Activated gamma-delta T cell (primary cell): ENCODE measurements at regions not wholly inside any gene's neighbourhood (a gene's known extent, or its start where the extent isn't known, plus 50 kb on each side); places are given as distances from the start of the nearest gene placed in this dataset.

Experiments
- DNase-seq: peaks from one replicate; lab custom pipeline; 2025; lab: John Stamatoyannopoulos, UW

- no peak for DNase-seq
Measured at GRCh38 chr6:25038300-25038699, 102.5 kb upstream of the RIPOR2 start.

GRCh38 chr6:25038999-25039398 lies 103.2 kb upstream of the RIPOR2 start:
- DNase-seq = no peak

DNA sequence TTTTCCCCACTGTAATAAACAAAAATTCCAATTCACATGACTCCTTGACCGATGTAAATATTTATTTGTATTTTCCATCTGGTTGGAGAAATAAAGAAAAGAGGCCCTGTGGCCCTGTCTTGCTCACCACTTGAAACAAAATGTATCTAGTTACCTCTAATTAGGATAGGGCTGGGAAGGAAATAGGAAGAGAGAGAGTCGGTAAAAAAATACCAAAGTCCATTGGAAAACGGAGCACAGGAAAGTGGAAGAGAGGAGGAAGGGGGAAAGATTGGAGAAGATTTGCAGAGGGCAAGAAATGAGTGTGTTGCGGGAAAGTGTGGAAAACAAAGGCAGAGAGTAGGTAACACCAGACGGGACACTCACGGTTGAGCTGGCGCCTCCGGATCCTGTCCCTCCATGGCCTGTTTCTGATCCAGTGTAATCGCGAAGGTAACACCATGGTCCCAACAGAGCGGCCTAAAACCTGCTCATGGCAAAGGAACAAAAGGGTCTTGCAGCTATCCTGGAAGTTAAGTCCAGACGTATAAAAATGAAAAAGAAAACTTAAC lies 105.8 kb upstream of the RIPOR2 start:
- DNase-seq = no peak

GRCh38 chr6:25042036-25042521 lies 106.3 kb upstream of the RIPOR2 start:
- peak; percentile 26 for DNase-seq

GRCh38 chr6:25042536-25042935 lies 106.8 kb upstream of the RIPOR2 start:
- no peak for DNase-seq

DNA sequence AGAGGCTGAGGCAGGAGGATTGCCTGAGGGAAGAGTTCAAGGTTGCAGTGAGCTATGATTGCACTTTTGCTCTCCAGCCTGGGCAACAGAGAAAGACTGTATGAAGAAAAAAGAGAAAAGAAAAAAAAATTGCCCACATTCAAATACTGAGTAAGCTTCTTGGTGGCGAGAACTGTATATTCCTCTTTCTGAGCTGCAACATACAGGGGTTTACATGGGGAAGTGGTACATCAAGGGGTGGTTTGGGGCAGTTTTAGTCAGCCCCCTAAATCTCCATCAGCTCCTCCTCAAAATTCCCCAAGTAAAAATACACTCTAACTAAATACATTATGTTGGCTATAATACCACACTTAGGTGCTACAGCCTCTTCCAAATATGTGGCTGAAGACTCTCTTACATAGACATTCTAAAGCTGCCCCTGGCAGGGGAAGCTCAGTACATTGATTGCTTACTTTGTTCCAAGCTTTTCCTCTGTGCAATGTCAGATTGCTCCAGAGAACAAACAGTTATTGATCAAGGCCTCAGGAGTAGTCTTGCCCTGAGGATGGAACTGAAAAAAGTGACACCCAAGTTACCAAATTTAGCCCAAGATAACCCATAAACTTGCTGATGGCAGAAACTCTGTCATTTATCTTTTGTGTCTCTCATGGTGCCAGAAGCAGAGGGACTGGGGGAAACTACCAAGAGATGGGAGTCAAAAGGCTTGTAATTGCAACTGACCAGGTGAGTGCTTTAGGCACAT lies 107.4 kb upstream of the RIPOR2 start:
- no peak for DNase-seq

DNA sequence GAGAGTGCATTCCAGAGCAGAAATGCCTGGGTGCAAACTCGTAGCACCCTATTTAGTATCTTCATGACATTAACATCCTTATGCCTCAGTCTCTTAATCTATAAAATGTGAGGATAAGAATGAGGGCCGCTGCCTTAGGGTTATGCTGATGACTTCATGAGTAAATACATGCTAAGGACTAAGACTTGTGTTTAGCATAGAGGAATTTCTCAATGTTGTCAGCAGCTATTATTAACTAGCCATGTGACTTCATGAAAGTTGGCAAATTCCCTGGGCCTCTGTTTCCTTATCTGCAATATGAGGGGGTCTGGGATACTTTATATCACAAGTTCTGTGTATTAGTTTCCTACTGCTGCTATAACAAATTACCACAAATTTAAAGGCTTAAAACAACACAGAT lies 108.1 kb upstream of the RIPOR2 start:
- no peak for DNase-seq

GRCh38 chr6:25046942-25047341 lies 111.2 kb upstream of the RIPOR2 start:
- DNase-seq = no peak

DNA sequence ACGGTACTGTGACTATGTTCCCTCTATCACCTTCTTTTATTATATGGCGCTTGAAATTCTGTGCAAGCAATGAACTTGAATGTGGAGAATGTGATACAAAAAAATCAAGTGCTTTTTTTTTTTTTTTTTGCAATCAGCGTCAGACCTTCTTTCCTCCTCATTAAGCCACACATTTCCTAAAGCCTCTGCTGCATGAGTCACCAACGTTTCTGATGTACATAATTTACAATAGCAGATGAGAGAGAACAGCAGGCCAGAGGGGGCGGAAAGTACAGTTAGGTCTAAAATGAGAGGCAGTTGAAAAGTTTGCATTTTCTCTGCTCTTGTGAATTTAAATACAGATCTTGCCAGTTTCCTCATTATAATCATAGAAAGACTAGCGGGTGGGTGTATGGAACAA lies 114.6 kb upstream of the RIPOR2 start:
- no peak for DNase-seq

GRCh38 chr6:25051083-25051482 lies 115.3 kb upstream of the RIPOR2 start:
- DNase-seq = no peak

- DNase-seq = no peak
Measured at GRCh38 chr6:25052181-25052580, 116.4 kb upstream of the RIPOR2 start.

DNA sequence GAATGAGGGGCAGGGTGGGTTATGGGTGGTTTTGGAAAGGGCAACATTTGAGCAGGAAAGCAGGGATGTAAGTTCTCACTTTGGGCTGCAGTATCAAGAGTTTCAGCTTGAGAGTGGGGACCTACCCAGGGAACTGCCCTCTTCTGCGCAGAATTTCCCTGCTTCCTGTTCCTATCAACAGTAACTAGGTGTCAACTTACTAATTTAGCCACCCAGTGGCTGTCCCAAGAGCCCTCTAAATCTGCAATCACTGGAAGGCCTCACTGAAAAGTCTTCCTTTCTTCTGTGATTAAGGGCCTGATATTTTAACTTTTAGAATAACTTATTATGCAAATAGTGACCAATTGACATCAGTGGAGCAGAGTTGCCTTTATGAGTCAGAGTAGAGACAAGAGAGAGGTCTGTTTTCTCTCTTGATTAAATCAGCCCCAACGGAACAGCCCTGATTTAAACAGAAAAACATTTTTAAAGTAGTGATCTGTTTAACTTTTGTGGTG lies 118.2 kb upstream of the RIPOR2 start:
- DNase-seq = no peak

- no peak for DNase-seq
Measured at GRCh38 chr6:25054469-25054868, 118.7 kb upstream of the RIPOR2 start.

DNA sequence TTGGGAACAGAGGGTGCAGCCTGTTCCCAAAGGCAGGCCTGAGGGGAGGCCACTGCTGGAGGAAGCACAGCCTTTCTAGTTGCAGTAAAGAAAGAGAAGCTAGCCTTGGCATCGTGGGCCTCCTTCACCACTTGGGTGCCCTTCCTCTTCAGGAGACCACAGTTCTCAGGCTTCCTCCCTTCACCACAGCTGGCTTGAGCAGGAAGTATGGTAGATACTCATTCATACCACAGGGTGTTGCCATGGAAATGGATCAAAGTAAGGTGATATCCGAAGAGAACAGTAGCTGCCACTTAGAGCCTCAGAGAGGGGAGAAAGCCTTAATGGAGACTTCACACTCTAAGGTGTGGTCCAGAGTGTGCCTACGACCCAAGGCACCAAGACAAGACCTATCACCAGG lies 120.4 kb upstream of the RIPOR2 start:
- no peak for DNase-seq

DNA sequence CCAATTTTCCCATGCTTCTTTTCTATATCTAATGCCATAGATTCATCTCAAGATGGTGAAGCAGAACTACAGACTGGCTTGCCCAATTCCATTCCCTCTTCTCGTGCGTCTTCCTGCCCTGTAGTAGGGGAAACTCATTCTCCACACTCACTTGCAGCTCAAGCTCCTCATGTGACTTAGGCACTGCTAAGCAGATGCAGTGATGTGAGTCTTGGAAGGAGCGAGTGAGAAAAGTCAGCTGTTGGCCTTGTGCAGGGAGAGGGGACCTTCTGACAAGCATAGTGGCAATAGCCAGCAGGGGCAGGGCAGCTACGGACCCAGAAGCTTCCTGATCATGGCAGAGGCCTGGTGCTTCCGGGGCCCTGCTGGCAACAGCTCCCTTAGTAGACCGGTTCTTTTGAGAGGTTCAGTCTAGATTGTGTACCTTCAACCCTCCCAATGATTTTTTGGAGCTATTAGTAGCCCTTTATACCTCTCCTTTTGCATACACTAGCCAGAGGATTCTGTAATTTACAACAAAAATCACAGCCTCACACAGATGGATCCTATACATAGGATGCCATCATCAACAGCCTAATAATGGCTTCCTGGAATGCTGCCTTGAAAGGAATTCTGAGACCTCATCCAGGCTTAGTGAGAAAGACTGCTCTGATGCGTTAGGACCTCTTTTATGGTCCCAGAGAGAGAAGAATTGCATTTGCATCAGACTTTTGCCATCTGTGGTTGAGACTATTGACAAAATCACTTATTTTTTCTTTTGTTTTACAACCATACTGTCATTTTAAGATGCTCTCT lies 121.5 kb upstream of the RIPOR2 start:
- no peak for DNase-seq

- DNase-seq = no peak
Measured at GRCh38 chr6:25058441-25058840, 122.7 kb upstream of the RIPOR2 start.

DNA sequence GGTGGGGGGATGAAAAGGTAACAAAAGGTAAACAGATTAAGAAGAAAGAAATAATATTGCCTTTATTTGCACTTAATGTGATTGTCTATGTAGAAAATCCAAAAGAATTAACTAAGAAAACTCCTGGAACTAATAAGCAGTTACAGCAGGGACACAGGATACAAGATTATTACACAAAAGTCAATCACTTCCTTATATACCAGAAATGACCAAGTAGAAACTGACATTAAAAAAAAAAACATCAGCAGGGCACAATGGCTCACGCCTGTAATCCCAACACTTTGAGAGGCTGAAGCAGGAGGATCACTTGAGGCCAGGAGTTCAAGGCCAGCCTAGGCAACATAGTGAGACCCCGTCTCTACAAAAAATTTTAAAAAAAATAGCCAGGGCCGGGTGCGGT lies 123.2 kb upstream of the RIPOR2 start:
- no peak for DNase-seq

- no peak for DNase-seq
Measured at GRCh38 chr6:25060522-25060921, 124.8 kb upstream of the RIPOR2 start.

DNA sequence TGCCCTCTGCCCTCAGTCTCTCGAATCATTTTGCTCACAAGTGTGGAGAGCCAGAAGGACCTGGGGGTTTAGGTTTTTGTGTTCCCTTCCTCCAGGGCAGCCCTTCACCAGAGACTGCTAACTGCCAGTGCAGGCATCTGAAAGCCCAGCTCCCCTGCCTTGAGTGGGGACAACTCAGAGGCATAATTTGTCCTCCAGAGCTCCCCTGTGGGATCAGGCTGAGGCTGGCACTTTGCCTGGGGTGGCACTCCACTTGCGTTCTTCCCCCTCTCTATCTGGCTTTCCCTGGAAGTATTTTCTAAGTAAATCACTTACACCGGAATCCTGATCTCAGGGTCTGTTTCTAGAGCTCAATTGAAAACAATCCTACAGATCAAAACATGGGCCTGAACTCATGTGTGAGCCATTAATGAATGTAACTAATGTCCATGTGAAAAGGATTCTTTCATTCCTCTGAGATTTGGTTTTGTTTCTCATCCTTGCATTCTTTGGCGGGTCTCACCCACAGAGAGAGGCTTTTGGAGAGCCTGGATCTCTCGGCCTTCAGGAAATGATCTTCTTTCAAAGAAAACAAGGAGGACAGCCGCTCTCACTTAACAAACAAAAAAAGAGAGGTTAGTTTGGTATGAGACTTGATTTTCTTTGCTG lies 125.7 kb upstream of the RIPOR2 start:
- DNase-seq = no peak

DNA sequence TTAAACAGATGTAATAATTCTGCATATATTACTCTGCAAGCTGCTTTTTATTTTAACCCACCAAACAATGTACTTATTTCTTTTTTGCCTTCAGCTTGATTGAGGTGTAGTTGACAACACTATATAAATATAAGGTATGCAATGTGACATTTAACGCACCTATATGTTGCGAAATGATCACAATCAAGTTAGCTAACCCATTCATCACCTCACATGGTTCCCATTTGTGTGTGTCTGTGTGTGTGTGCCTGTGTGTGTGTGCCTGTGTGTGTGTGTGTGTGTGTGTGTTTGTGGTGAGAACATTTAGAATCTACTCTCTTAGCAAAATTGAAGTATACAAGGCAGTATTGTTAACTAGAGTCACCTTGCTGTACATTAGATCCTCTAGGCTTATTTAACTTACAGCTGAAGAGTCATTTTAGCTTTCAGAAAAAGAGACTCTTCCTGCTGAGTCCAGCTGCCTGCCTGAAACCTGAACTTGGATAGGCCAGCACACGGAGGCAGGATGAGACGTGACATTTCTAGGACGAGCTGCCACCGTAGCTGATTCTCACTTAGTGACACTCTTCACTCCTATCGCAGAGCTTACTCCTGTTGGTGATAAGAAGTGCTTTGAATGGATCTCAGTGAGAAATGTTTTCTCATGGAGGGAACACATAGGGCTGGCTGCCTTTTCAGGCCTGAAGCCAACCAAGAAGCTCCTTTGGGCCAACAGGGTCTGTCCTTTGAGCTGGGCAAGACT lies 126.5 kb upstream of the RIPOR2 start:
- DNase-seq = no peak

DNA sequence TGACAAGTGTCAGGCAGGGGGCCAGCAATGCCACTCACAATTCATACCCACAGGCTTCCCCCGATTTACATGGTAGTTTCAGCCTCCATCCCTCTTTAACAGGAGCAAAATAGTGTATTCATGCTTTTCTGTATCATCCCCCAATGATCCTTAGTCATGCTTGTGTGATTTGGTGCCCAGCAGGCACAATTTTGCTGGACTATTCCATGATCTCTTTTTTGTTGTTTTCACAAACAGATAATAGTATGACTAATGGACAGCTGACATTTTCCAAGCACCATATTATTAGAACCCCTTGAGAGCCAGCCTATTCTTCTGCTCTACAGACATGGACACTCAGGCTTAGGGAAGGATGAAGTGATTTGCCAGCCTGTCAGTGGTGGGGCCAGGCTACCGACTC lies 128.2 kb upstream of the RIPOR2 start:
- DNase-seq = no peak

- no peak for DNase-seq
Measured at GRCh38 chr6:25065666-25066065, 129.9 kb upstream of the RIPOR2 start.
